Mesothelial cell of epicardium (in vitro differentiated cells): ENCODE measurements at regions not wholly inside any gene's neighbourhood (a gene's known extent, or its start where the extent isn't known, plus 50 kb on each side); places are given as distances from the start of the nearest gene placed in this dataset.

ENCODE experiments used
- DNase-seq, 2 experiments: peaks; one replicate each; pipeline ENCODE4 v3.0.0; 2021; ENCODE audit warnings: low spot score in 2 of 2; ENCODE audit not compliant: unreplicated experiment in 2 of 2
- H3K27ac Mint-ChIP-seq: 2 replicates; pipeline ENCODE4 v1.8.0; 2021; ENCODE audit warnings: mixed read lengths
- H3K27me3 Mint-ChIP-seq: 2 replicates; pipeline ENCODE4 v1.8.0; 2021; ENCODE audit warnings: low read depth, mixed read lengths
- H3K36me3 Mint-ChIP-seq: 2 replicates; pipeline ENCODE4 v1.8.0; 2021; ENCODE audit warnings: mixed read lengths
- H3K4me1 Mint-ChIP-seq: 2 replicates; pipeline ENCODE4 v1.8.0; 2021; ENCODE audit warnings: mixed read lengths
- H3K4me3 Mint-ChIP-seq: 2 replicates; pipeline ENCODE4 v1.8.0; 2021; ENCODE audit warnings: mild to moderate bottlenecking, moderate library complexity, mixed read lengths
- H3K9me3 Mint-ChIP-seq: 2 replicates; pipeline ENCODE4 v1.8.0; 2021; ENCODE audit warnings: mixed read lengths
- CTCF ChIP-seq: fragments of 200-600 bp; sonication (generic); IDR thresholded peaks from one replicate; pipeline ENCODE4 v1.5.0; 2021; ENCODE audit warnings: antibody characterized with exemption; ENCODE audit not compliant: unreplicated experiment

DNA sequence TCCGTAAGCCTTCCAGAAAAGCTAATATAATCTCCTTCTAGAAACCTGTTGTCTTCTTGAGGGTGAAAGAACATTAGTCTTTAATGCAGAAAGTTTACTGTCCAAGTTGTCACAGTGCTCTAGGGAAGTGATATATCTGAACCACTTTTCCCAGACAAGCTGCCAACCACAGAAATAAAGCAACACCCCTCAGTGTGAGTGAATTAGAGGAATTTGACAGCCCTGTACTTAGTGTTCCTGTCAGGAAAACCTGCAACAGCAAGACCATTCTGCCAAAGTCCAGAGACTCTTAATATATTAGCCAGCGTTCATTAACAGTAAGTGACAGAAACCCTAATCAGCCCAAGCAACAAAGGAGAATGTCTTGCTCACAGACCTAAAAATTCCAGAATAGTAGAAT is 137.7 kb downstream of the KATNIP start:
- DNase-seq: no peak
- H3K4me1 Mint-ChIP-seq: no peaks in the 10 kb centered on the region
- H3K9me3 Mint-ChIP-seq: no peaks in the 10 kb centered on the region
- peaks cover 11% of the 10 kb centered on the region for H3K36me3 Mint-ChIP-seq
- H3K4me3 Mint-ChIP-seq: no peak overlapping the region
- H3K27me3 Mint-ChIP-seq: no peaks in the 10 kb centered on the region
- no peak for TF ChIP-seq CTCF
- H3K27ac Mint-ChIP-seq: no peak overlapping the region

GRCh38 chr16:27689711-27690110 is 139.8 kb downstream of the KATNIP start:
- no peaks in the 10 kb centered on the region for H3K4me1 Mint-ChIP-seq
- no peak for DNase-seq
- no peak overlapping the region for H3K4me3 Mint-ChIP-seq
- no peak overlapping the region for H3K27ac Mint-ChIP-seq
- H3K9me3 Mint-ChIP-seq: no peaks in the 10 kb centered on the region
- no peak for TF ChIP-seq CTCF
- no peaks in the 10 kb centered on the region for H3K27me3 Mint-ChIP-seq
- no peaks in the 10 kb centered on the region for H3K36me3 Mint-ChIP-seq

DNA sequence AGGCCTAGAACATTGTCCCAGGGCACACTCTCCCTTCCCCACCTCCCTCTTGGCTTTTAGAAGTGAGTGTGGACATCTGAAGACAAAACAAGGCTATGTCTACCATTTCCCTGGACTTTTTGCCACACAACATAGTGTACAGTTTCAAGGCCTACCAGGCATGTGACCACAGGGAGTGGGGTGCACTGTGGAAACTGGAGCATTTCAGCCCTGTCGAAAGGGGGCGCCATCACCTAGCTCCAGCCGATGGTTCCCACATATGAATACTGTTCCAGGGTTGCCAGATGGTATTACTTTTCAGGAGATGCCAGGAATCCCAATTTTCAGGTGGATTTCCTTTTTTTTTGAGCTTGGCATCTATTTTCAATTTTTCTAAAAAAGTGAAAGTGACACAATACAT is 140.7 kb downstream of the KATNIP start:
- DNase-seq: no peak
- Mint-ChIP-seq H3K27ac (no peak overlapping the region), H3K4me3 (no peak overlapping the region), H3K36me3 (no peaks in the 10 kb centered on the region), H3K27me3 (no peaks in the 10 kb centered on the region), H3K9me3 (no peaks in the 10 kb centered on the region), H3K4me1 (no peaks in the 10 kb centered on the region)
- peak; percentile 25 for TF ChIP-seq CTCF

DNA sequence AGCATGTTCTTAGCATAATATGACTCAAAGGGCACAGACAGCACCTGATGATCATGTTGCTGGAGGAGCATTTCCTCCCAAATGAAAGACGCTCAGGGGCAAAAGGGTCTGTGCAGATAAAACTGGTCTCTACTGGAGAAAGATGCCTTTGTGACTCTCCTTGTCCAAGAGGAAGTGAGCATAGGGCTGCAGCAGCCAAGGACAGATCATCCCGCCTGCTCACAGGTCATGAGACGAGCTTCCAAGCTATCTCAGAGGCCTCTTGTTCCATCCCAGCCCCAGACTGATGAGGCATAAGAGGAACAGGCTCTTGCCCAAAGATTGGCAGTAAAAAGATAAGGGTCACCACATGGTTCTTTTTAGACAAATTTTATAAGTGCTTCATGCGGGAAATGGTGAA is 141.8 kb downstream of the KATNIP start:
- peaks cover 3% of the 10 kb centered on the region for H3K9me3 Mint-ChIP-seq
- no peak for DNase-seq
- TF ChIP-seq CTCF: no peak

GRCh38 chr16:27692576-27692975 is 142.6 kb downstream of the KATNIP start:
- Mint-ChIP-seq H3K4me1 (no peaks in the 10 kb centered on the region), H3K27ac (no peak overlapping the region), H3K36me3 (peaks cover 3% of the 10 kb centered on the region), H3K4me3 (no peak overlapping the region), H3K27me3 (no peaks in the 10 kb centered on the region), H3K9me3 (peaks cover 3% of the 10 kb centered on the region)
- no peak for DNase-seq
- TF ChIP-seq CTCF: no peak

More for the DNA sequence above, 141.8 kb downstream of the KATNIP start:
- H3K27me3 Mint-ChIP-seq: no peaks in the 10 kb centered on the region
- no peaks in the 10 kb centered on the region for H3K36me3 Mint-ChIP-seq
- H3K27ac Mint-ChIP-seq: no peak overlapping the region
- no peaks in the 10 kb centered on the region for H3K4me1 Mint-ChIP-seq
- no peak overlapping the region for H3K4me3 Mint-ChIP-seq

- H3K4me1 Mint-ChIP-seq: no peaks in the 10 kb centered on the region
Measured at GRCh38 chr16:27695161-27695560, 145.2 kb downstream of the KATNIP start.

More at GRCh38 chr16:27695161-27695560, 145.2 kb downstream of the KATNIP start:
- peaks cover 3% of the 10 kb centered on the region for H3K9me3 Mint-ChIP-seq
- H3K4me3 Mint-ChIP-seq: no peak overlapping the region
- no peak for TF ChIP-seq CTCF
- no peak overlapping the region for H3K27ac Mint-ChIP-seq
- peaks cover 6% of the 10 kb centered on the region for H3K36me3 Mint-ChIP-seq
- H3K27me3 Mint-ChIP-seq: no peaks in the 10 kb centered on the region
- no peak for DNase-seq
